RWPE1 (cell line): ENCODE measurements at regions not wholly inside any gene's neighbourhood (a gene's known extent, or its start where the extent isn't known, plus 50 kb on each side); places are given as distances from the start of the nearest gene placed in this dataset.

Source experiments
- CTCF ChIA-PET: fragments of 350-600 bp; sonication (Branson Sonifier 250); formaldehyde crosslinking; extraction: SDS; loops from one replicate; lab custom pipeline; 2021; lab: Yijun Ruan, JAX
- POLR2A ChIA-PET: fragments of 400-600 bp; formaldehyde crosslinking; extraction: SDS; loops from one replicate; lab custom pipeline; 2020; ENCODE audit warnings: antibody characterized with exemption; ENCODE audit not compliant: low non-redundant PET; lab: Yijun Ruan, JAX
- DNase-seq: peaks from one replicate; pipeline ENCODE4 v3.0.0; 2012; ENCODE audit warnings: low spot score
- H3K27ac ChIP-seq: fragments of 450-650 bp; 2 replicates; pipeline ENCODE4 v1.5.1; 2017
- CTCF ChIP-seq: fragments of 450-650 bp; conservative IDR thresholded peaks from 2 replicates; pipeline ENCODE4 v1.5.1; 2017; ENCODE audit warnings: low read depth, mild to moderate bottlenecking

DNA sequence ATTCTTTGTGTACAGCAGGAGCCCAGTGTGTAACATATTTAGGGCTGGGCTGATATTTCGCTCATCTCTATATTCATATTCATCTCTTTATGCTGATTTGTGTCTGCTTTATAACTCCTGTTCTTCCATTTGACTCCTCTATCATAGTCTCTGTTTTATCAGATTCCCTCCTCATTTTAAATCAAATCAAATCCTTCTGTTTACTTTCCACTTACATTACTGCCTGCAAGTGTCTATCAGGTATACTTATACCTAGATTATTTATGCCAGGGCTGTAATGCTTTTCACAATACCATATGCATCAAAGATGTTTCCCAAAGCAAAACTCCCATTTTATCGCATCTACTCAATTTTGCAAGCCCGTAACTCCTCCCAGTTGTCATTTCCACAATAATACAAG, 990.7 kb downstream of the SORCS1 start:
- no peak overlapping the region for H3K27ac ChIP-seq
- CTCF ChIA-PET = no interaction called here
- TF ChIP-seq CTCF = no peak
- no peak for DNase-seq
- POLR2A ChIA-PET = no interaction called here

DNA sequence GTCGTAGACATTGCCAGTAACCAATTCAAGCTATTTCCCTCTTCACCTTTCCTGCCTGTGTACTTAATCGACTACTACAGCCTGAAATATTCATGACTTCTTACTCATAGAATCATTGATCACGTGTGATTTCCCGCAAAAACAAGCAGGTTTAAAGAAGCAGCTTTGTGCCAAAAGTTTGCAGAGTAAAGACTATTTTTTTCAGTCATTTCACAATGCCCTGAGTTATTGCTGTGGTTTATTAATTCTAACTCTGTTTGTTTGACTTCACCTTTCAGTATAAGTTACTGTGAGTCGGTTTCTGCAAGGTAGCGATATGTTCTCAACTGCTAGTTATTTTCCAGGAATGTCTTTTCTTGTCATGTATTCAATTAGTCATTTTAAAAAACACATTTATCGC, 995.3 kb downstream of the SORCS1 start:
- CTCF ChIA-PET = interaction anchor here (0.6 kb wide), 1 partner anchor 329 kb away, joined by 3 read pairs; no protein-coding TSS in a partner anchor
- POLR2A ChIA-PET = no interaction called here
- no peak for TF ChIP-seq CTCF
- H3K27ac ChIP-seq = no peak overlapping the region
- no peak for DNase-seq

DNA sequence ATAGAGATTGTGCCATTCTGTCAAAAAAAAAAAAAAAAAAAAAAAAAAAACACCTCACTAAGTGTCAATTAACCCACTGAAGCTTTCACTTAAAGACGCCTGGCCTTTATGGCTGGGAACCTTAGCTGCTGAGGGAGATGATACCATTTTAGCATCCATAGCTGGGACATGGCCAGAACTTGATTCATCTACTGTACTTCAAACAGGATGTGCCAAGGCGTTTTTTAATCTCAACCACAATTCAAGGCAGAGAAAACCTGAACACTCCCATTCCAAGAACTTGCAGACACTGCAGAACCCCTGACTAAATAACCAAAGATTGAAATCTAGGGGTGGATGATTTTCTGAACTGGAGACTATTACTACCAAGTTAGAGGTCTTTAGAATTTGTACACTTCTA, 996.6 kb downstream of the SORCS1 start:
- no peak overlapping the region for H3K27ac ChIP-seq
- CTCF ChIA-PET = no interaction called here
- no peak for DNase-seq
- POLR2A ChIA-PET = no interaction called here
- no peak for TF ChIP-seq CTCF

DNA sequence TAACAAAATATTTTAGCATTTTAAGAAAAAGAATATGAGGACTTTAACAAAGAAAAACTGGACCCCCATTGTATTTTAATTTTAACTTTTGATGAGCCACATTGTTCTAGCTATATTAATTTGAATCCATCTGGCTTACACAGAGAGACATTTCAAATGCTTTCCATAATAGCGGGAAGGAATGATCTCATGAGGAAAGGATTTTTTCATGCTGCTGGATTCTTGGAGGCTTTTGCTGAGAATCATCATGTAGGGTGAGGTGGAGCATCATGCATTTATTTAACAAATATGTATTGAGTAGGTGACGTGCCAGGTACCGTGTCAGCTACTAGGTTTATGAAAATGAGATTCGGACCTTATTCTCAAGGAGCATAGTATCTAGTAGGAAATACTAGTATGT, 1006.3 kb downstream of the SORCS1 start:
- TF ChIP-seq CTCF = no peak
- DNase-seq = no peak
- ChIA-PET CTCF (no interaction called here), POLR2A (no interaction called here)
- no peak overlapping the region for H3K27ac ChIP-seq

- DNase-seq = no peak
- TF ChIP-seq CTCF = no peak
- CTCF ChIA-PET = no interaction called here
- POLR2A ChIA-PET = no interaction called here
- H3K27ac ChIP-seq = no peak overlapping the region
Observed at GRCh38 chr10:106147021-106147420, 1017.5 kb downstream of the SORCS1 start.

- no peak overlapping the region for H3K27ac ChIP-seq
- ChIA-PET CTCF (interaction anchor here (1.1 kb wide), 1 partner anchor 427 kb away, joined by 3 read pairs; no protein-coding TSS in a partner anchor), POLR2A (no interaction called here)
- no peak for TF ChIP-seq CTCF
- no peak for DNase-seq
Observed at GRCh38 chr10:106139915-106140314, 1024.6 kb downstream of the SORCS1 start.

- DNase-seq = peak; percentile 3
- no peak overlapping the region for H3K27ac ChIP-seq
- POLR2A ChIA-PET = no interaction called here
- CTCF ChIA-PET = no interaction called here
- TF ChIP-seq CTCF = no peak
Observed at GRCh38 chr10:106136175-106136574, 1028.3 kb downstream of the SORCS1 start.
